ENCODE measurements at regions not wholly inside any gene's neighbourhood (a gene's known extent, or its start where the extent isn't known, plus 50 kb on each side); places are given as distances from the start of the nearest gene placed in this dataset.
A peak's percentile ranks its signal among the peaks of the same experiment; 100 is the strongest.

DNA sequence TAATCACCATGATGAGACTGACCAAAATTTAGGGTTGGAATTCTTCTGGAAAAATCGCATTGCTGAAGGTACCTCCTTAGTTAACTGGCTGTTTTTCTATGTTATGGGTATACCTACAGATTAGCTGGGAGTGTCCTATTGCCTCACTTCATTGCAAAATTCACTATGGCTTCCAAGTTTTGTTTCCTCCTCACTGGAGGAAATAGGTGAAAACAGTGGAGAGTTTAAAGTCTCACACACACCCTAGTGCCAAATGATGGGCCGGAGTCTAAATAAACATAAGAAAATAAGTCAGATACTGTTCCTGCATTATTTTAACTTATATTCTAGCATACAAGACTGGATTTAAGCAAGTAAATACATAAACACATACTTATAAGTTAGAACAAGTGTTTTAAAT lies 98.2 kb downstream of the AHR start:
- TF ChIP-seq, protein P1, sequence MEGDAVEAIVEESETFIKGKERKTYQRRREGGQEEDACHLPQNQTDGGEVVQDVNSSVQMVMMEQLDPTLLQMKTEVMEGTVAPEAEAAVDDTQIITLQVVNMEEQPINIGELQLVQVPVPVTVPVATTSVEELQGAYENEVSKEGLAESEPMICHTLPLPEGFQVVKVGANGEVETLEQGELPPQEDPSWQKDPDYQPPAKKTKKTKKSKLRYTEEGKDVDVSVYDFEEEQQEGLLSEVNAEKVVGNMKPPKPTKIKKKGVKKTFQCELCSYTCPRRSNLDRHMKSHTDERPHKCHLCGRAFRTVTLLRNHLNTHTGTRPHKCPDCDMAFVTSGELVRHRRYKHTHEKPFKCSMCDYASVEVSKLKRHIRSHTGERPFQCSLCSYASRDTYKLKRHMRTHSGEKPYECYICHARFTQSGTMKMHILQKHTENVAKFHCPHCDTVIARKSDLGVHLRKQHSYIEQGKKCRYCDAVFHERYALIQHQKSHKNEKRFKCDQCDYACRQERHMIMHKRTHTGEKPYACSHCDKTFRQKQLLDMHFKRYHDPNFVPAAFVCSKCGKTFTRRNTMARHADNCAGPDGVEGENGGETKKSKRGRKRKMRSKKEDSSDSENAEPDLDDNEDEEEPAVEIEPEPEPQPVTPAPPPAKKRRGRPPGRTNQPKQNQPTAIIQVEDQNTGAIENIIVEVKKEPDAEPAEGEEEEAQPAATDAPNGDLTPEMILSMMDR (IDR thresholded peaks at IDR 0.05; ENCODE audit: insufficient read depth, low read length, poor library complexity, severe bottlenecking), result no peak

DNA sequence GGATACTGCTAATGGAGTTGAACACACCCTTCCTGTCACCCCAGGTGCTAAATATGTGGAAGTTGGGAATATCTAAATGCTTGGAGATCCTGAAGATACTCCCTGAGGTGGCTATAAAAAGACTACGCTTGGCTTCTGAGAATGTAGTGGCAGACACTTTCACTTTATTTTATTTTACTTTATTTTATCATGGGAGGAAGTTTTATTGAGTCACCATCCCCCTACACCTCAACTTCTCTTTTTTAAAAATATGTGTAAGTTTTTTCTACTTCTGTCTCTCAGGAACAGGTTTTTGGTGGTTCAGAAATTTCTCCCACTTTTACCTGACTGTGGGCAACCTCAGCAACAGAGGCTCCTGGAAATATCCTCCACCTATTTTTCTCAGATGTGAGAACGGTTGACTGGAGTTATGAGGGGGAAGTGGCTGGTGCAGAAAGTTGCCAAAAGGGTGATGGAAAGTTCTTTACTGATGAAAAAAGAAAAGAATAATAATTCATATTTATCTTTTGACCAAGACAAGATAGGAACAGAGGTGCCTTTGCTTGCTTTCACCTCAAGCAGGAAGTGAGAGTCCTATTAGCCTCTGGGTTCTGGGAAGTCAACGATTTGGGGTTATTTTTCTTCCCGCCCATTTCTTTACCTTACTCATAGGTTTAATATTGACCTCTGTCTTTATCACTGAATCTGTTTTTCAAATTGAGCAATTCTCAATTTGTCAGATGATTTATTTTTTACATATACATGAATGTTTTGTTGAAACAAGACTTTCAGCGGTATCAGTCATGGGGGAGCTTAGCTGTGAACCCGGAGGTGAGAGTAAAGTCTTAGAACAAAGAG lies 103.6 kb downstream of the AHR start:
- Histone ChIP-seq H3K36me3 (ENCODE audit: control insufficient read depth, insufficient read depth, low read length) (no peaks in the 10 kb centered on the region), H3K4me3 (replicated peaks; ENCODE audit: low read depth, low read length) (peak overlapping the region; percentile 32), H3K27me3 (replicated peaks; ENCODE audit: control insufficient read depth, insufficient read depth, low read length) (no peaks in the 10 kb centered on the region)
- TF ChIP-seq, protein P1 (IDR thresholded peaks at IDR 0.05; ENCODE audit: insufficient read depth, low read length, poor library complexity, severe bottlenecking), result no peak
- peak; percentile 45 for DNase-seq (ENCODE audit: extremely low read depth, insufficient read length)

More for the DNA sequence above, 98.2 kb downstream of the AHR start:
- no peak for DNase-seq (ENCODE audit: extremely low read depth, insufficient read length)
- H3K4me3 ChIP-seq (replicated peaks; ENCODE audit: low read depth, low read length), result no peak overlapping the region
- no peaks in the 10 kb centered on the region for H3K36me3 ChIP-seq (ENCODE audit: control insufficient read depth, insufficient read depth, low read length)
- H3K27me3 ChIP-seq (replicated peaks; ENCODE audit: control insufficient read depth, insufficient read depth, low read length), result no peaks in the 10 kb centered on the region

DNA sequence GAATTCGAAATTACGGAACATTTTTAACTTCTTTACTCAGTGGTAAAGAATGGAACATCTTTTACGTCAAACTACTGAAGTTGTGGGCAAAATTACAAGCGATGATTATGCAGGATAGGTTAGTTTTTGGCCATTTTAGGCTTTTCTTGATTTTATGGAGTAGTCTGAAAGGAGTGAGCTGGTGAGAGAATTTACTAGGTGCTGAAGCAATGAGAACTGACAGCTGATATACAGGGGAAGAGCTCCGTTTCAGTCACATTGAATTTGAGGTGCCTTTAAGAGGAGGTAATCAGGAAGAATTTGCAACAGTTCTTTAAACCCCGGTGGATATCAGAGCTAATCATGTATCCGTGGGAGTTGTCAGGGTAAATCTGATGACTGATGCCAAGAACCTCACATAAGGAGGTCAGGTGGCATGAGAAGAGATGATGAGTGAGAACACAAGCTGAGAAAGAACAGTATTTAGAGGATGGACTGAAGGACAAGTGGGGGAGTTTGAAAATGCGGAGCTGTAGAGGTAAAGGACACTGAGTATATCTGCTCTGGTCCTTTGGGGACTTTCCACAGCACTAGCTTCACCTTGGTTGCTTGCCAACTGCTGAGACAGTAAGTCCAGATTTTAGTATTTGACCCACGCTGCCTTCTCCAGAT lies 104.3 kb downstream of the AHR start:
- Histone ChIP-seq H3K27me3 (replicated peaks; ENCODE audit: control insufficient read depth, insufficient read depth, low read length) (no peaks in the 10 kb centered on the region), H3K4me3 (replicated peaks; ENCODE audit: low read depth, low read length) (peak overlapping the region; percentile 32), H3K36me3 (ENCODE audit: control insufficient read depth, insufficient read depth, low read length) (no peaks in the 10 kb centered on the region)
- DNase-seq (ENCODE audit: extremely low read depth, insufficient read length), result peak; percentile 51
- TF ChIP-seq, protein P1 (IDR thresholded peaks at IDR 0.05; ENCODE audit: insufficient read depth, low read length, poor library complexity, severe bottlenecking), result no peak

DNA sequence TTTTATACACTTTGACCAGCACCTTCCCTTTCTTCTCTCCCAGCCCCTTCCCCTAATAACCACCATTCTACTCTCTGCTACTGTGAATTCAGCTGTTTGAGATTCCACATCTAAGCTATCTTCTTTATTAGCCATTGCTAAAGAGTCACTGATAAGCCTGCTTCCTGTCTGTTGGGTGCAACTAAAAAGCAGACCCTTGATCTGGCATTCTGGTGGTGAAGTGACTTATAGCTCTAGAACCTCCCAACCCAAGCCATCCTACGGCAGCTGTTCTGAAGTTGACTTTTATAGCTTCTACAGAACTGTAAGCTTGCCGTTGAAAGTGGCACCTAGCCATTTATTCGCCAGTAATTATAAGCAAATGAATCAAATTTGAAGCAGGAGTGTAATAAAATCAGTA lies 105.6 kb downstream of the AHR start:
- TF ChIP-seq, protein P1 (IDR thresholded peaks at IDR 0.05; ENCODE audit: insufficient read depth, low read length, poor library complexity, severe bottlenecking), result no peak
- no peak for DNase-seq (ENCODE audit: extremely low read depth, insufficient read length)
- no peak overlapping the region for H3K4me3 ChIP-seq (replicated peaks; ENCODE audit: low read depth, low read length)
- no peaks in the 10 kb centered on the region for H3K27me3 ChIP-seq (replicated peaks; ENCODE audit: control insufficient read depth, insufficient read depth, low read length)
- H3K36me3 ChIP-seq (ENCODE audit: control insufficient read depth, insufficient read depth, low read length), result no peaks in the 10 kb centered on the region

DNA sequence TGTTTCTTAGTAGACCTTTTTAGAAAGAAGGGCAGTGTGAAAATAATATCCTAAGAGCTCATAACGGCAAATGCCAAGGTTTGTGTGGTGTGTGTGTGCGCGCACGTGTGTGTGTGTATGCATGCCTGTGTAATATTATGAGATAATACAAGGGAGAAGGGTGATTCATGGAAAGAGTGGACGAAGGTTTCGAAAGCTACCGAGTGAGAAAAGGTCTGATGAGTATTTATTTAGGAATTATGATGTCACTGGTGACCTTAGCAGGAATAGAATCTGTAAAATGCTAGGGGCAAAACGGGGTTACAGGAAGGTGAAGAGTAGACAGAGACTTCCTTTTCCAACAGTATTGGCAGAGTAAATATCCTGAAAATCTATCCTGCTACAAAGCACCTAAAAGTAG lies 107.3 kb downstream of the AHR start:
- Histone ChIP-seq H3K36me3 (ENCODE audit: control insufficient read depth, insufficient read depth, low read length) (no peaks in the 10 kb centered on the region), H3K4me3 (replicated peaks; ENCODE audit: low read depth, low read length) (no peak overlapping the region), H3K27me3 (replicated peaks; ENCODE audit: control insufficient read depth, insufficient read depth, low read length) (no peaks in the 10 kb centered on the region)
- TF ChIP-seq, protein P1 (IDR thresholded peaks at IDR 0.05; ENCODE audit: insufficient read depth, low read length, poor library complexity, severe bottlenecking), result no peak
- DNase-seq (ENCODE audit: extremely low read depth, insufficient read length), result no peak

Measured in GM06990 (cell line).